Left hindlimb (tissue), 1 donor: ENCODE measurements at regions not wholly inside any gene's neighbourhood (a gene's known extent, or its start where the extent isn't known, plus 50 kb on each side); places are given as distances from the start of the nearest gene placed in this dataset.
"Not testable (repeated sequence)": the region's sequence is repeated elsewhere in the genome, so short reads cannot be mapped to it uniquely, and the experiment has no call there.

Source experiments
- DNase-seq: peaks from one replicate; pipeline ENCODE4 v3.0.0-alpha.2; 2018

DNA sequence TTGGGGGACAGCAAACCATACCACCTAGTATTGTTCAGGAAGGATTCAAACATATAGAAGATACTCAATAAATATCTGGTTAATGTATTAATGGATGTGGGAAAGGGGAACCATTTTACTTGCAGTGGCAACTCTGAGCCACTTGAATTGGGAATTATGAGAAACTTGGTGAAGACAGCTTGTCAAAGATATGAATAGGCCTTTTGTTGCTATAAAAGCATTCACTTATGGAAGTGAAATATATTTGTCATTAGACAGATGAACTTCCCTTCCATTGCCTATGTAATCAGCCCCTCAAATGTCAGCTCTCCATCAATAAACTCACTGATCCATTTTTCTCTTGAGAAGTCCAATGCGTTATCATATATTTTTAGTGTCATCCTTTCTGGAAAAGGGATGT, 56.1 kb downstream of the GPR85 start:
- no peak for DNase-seq

DNA sequence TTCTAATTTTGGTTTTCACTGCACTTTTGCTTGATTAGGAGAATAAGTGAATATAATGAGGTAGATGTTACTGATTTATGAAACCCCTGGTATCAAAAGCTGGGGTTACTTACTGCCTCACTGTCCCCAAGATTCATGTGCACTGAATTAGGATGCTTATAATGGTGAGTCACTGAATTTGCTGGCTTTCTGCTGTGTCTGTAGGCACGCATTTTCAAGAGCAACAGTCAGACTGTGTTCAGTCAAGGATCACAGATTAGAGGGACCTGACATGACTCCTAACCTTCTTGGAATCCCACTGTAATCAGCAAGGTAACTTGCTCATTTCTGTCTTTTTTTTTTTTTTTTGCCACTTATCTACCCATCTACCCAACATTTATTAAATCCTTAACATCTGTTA, 59.7 kb downstream of the GPR85 start:
- DNase-seq, result no peak

DNA sequence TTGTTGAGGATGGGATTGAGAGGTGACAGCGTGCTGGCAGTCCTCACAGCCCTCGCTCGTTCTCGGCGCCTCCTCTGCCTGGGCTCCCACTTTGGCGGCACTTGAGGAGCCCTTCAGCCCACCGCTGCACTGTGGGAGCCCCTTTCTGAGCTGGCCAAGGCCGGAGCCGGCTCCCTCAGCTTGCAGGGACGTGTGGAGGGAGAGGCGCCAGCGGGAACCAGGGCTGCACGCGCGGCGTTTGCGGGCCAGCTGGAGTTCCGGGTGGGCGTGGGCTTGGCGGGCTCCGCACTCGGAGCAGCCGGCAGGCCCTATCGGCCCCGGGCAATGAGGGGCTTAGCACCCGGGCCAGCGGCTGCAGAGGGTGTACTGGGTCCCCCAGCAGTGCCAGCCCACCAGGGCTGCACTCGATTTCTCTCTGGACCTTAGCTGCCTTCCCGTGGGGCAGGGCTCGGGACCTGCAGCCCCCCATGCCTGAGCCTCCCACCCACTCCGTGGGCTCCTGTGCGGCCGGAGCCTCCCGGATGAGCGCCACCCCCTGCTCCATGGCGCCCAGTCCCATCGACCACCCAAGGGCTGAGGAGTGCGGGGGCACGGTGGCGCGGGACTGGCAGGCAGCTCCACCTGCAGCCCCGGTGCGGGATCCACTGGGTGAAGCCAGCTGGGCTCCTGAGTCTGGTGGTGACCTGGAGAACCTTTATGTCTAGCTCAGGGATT, 69.3 kb downstream of the GPR85 start:
- not testable (repeated sequence) for DNase-seq

DNA sequence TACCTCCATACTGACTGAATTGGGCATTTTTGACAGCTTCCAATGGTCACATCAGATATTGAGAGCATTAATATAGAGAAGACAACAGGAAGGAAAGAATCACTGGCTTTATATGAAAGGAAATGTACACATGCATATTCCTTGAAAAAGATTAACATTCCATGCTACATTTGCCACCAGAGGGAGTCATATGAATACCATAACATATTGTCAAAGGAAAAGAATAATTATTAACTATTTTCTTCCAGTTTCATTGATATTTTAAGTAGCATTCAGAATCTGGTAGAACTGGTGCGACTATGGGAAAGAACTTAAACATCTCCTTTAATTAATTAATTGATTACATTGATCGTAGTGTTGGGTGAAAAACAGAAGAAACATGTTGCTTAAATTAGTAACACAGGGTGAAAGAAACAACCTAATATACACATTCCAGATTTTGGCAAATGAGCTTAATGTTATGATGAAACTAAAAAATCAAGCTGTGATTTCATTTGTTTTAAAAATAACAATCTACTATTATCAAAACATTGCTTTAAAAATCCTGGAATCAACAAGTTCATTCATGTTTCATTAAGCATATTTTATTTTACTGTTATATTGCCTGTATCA, 71.5 kb downstream of the GPR85 start:
- no peak for DNase-seq

DNA sequence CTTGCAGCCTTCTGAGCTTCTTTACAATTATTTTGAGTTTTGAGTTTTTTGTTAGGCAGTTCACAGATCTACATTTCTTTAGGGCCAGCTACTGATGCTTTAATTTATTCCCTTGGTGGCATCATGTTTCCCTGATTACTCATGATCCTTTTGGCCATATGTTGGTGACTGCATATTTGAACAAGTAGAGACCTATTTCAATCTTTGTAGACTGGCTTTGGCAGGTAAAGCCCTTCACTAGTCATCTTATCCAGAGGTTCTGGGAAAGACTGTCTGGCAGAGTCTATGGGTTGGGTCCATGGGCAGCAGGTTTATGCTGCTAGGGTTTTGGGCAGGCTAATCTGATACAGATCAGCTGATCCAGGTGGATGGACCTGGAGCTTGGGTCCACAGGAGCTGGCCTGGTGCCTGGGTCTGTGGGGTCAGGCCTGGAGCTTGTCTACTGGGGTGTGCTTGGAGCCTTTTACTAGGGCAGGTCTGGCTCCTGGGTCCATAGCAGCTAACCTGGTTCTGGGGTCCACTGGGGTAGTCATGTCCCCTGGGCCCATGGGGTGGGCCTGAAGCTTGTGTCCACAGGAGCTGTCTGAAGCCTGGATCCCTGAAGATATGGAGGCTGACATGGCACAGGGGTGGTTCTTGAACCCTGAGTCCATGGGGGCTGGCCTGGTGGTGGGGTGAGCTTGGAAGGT, 72.7 kb downstream of the GPR85 start:
- no peak for DNase-seq

DNA sequence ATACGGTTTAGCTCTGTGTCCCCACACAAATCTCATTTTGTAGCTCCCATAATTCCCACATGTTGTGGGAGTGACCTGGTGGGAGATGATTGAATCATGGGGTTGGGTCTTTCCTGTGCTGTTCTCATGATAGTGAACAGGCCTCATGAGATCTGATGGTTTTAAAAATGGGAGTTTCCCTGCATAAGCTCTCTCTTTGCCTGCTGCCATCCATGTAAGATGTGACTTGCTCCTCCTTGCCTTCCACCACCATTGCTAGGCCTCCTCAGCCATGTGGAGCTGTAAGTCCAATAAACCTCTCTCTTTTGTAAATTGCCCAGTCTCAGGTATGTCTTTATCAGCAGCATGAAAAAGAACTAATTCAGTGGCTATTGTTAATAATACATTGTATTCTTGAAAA, 73.8 kb downstream of the GPR85 start:
- DNase-seq, result not testable (repeated sequence)

DNA sequence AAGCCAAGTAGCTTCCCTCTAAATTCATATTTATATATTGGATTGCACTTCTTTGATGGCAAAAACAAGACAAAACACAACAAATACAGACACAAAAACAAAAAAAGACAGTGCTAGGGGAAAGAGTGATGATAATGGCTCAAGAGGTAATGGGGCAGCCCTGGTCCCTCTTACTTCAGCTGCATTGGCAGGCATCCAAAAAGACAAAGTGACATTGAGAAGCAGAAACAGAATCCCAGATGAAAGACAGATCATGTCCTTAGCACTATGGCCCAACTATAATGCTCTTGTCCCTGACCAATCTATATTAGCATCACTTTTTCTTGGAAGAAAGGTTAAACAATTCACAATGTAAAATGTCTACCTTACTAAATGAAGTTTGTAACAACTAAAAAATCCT, 76.2 kb downstream of the GPR85 start:
- DNase-seq, result no peak

DNA sequence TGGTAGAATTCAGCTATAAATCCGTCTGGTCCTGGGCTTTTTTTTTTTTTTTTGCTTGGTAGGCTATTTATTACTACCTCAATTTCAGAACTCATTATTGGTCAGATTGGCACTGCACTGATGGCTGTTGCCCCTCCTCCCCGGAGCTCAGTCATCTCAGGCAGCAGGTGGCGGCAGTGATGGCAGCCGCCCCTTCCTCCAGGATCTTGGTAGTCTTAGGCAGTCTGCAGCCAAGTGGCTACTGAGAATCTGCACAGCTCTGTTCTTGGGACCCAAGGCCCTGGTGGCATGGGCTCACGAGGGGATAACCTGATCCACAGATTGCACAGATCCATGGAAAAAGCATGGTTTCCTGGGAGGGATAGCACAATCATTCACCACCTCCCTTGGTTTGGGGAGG, 77.9 kb downstream of the GPR85 start:
- no peak for DNase-seq

DNA sequence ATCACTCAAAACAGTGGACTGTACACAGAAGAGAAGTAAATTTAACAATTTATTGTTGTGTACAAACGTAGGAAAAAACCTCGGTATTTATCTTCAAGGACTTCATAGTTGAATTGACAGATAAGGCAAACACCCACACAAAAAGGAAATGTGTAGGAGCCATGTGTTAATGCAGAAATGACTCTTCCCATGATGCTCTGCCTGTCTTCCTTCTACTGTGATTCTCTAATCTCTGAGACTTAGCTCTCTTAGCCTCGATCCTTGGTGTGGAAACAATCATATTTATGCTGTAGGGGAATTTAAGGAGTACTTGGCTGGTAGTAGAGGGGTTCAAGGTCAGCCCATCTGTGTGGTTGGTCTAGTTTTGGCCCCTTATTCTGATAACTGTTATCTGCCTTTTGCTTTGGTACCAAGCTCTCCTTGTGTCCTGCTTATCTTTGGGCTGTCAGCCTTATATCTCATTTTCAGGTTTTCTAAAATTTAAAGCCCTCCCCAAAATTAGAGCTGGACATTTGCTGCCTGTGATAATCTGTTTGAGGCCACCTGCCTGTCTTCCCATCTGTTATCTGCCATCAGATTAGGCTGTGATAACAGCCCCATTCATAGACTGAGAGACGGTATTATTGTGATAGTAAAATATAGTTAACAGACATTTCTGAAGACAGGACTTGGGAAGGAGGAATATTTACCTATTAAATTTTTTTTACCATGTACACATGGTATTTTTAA, 81.7 kb downstream of the GPR85 start:
- no peak for DNase-seq

DNA sequence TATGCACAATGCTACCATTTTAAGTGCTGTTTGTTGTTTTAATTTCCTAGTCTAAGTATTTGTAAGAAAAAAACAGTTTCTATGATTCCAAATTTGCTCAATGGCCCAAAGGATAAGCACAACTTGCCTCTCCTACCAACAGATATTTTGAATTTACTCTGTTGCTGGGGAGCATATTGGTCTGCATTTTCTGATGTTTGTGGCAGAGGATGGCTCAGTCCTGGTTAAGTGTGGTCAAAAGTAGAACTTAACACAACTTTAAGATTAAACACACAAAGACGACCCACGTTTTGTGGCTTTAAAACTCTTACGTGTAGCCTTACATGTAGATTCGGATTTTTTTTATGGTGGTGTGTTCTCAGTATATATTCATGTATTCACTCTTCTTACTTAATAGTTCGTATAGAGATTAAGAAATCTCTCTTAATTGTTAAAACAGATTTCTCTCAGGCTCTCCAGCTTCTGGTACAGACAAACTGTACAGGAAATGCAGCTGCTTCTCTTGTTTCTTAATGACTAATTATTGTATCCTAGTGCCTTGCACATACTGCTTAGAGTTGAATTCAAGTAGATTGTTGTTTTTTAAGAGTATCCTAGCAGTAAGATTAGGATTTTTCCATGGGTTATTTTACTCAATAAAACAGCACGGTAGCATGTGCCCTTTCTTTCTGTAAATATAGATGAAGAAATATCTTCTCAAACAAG, 86.2 kb downstream of the GPR85 start:
- DNase-seq, result no peak

DNA sequence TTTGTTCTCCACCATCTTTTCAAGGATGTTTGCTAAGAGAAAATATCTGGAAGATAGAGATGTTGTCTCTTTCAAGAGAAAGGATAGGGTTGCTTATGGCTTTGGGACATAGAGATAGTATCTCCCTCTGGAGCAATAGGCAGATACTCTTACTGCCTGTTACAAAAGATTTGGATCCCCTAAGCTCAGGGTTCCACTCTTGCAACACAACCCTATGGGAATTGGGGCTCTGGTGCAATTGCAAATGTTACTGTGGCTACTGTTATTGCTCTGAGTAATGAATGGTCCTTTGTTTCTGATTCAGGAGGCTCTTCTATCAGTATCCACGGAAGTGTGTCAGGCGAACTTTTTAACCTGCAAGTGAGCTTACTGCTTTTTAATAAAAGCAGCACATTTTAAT, 88.8 kb downstream of the GPR85 start:
- DNase-seq, result no peak

DNA sequence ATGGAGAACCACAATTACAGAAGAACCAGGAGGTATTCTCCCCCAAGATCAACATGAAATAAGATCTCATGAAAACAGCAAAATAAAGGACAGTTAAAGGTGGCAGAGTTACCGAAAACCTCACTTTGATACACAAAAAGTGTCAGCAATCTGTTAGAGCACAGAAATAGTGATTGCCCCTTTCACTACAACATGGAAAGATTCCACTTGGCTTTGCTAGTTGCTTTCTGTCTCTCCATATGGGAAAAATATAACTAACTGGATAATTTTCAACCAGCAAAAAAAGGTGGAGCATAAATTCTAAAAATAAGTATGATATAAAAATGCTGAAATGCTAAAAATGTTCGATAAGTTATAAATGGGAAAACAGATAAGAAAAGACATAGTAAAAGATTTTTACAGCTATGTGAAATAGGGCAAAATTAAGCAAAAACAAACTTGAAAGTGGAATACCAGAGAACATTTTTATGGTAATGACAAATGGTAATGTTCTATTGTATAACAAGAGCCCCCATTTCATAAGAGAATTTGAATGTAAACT, 90.2 kb downstream of the GPR85 start:
- no peak for DNase-seq

DNA sequence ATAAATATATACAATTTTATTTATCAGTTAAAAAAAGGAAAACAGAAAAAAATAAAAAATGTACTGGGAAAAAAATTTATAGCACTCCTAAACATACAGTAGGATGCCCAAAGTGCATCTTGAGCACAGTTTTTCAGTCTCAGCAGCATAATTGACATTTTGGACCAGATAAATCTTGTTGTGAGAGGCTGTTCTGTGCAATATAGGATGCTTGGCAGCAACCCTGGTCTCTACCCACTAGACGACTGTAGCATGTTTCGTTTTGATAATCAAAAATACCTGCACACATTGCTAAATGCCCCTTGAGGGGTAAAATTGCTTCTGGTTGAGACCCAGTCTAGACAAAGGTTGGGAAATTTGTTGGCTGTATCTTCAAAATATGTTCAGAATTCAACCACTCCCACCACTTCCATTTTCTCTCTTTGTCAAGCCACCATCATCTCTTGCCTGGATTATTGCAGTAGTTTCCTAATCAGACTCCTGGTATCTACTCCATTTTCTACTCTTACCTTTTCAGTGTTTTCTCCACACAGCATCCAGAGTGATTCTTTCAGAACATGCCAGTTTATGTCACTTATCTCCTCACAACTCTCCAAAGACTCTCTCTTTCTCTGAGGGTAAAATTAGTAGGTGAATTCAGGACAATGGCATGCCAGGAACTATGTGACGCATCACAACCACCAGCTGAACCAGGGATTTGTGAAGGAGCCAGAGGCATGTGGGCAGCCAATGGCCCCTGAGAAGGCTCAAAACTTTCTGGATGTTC, 91.4 kb downstream of the GPR85 start:
- no peak for DNase-seq

DNA sequence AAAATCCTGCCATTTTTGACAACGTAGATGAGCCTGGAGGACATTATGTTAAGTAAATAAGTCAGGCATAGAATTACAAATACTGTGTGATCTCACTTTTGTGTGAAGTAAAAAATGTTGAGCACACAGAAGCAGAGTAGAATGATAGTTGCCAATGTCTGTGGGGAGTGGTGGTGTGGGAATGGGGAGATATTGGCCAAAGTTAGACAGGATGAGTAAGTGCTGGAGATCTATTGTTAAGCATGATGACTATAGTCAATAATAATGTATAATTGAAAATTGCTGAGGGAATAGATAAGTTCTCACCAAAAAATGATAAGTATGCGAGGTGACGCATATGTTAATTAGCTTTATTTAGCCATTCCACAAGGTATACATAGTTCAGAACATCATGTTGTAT, 92.0 kb downstream of the GPR85 start:
- no peak for DNase-seq

DNA sequence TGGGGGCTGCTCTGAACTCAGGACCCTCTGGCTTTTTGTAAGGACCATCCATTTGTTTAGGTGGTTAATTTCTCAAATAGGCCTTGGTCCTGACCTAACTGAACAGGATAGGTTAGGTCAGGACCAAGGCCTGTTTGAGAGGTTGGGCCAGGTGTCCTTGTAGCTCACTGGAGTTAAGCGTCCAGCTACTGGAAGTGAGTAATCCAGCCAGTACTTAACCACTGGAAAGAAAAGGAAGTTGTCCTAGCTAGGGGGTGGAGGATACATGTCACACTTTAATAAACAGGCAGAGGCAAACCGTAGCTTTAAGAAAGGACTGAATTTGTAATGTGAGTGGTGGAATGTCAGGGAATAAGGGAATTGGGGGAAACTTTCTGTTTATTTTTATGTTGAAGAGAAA, 96.0 kb downstream of the GPR85 start:
- DNase-seq, result no peak

DNA sequence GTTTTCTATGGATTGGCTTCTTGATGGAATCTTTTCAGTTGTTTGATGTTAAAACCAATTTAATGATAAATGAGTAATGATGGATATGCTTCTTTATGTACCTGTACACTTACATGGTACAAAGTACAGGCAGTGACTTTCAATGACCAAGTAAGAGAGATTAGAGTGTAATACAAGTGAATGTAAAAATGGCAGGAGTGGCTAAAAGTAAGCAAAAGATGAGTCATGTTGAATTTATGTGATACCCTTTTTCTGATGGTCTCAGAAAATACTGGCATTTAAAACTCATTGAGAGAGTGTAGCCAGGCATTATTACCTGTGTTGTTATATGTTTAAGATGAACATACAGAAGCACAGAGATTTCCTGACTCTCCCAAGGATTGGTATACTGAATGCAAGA, 97.1 kb downstream of the GPR85 start:
- no peak for DNase-seq

DNA sequence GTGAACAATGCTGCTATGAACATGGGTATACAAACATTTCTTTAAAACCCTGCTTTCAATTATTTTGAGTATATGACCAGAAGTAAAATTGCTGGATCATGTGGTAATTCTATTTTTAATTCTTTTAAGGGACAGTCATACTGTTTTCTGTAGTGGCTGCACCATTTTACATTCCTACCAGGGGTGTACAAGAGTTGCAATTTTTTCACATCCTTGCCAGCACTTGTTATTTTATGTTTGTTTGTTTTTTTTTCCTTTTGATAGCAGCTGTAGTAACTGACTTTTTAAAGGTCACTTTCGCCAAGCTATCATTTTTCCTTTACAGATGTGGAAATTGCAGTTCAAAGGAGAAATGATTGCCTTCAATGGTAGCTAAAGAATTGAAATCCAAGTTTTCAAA, 99.5 kb downstream of the GPR85 start:
- DNase-seq, result no peak

DNA sequence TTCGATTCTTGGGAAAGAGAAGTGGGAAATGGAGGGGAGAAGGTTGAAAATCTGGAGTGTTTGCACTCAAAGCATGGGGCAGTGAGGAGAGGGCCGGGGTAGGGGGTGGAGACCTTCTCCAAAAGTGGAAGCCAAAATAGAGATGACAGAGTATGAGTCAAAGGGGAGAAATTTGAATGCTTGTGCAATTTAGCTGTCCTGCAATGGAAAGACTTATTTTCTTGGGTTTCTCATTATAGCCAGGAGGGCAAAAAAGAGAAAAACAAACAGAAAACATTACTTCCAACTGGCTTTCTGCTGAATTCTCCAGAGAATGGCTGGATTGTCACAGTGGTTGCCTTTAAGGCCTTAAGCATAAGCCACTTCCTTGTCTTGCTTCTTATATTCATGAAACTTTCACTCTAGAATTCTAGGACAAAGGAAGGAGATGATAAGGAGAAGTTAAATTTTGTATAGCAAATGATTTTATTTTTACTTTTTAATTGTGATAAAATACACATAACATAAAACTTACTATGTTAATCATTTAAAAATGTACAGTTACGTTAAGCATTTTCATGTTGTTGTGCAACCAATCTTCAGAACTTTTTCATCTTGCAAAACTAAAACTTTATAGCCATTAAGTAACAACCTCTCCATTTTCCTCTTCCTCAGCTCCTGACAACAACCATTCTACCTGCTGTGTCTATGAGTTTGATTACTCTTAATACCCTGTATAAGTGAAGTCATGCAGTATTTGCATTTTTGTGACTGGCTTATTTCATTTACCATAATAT, 100.2 kb downstream of the GPR85 start:
- no peak for DNase-seq

DNA sequence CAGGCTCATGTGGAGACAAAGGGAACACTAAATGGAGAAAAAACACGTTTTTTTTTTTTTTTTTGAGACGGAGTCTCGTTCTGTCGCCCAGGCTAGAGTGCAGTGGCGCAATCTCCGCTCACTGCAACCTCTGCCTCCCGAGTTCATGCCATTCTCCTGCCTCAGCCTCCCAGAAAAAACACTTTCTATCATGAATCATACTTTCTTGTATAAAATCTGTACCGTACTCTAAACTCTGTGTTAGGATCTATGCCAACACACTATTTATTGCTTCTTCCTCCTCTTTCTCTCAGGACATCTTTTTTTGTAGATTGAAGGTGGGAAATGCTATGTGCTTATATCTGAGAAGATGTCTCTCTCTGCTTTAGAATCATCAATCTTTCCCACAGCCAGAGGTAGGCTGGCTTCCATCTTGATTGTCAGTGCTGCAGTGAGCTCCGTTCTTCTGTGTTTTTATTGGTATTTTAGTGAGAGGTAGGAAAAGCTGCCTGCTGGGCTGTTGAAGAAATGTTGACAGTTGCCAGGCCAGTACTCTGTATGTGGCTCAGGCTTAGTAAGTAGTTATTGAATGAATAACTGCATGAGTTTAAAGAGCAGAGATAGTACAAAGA, 101.1 kb downstream of the GPR85 start:
- no peak for DNase-seq

DNA sequence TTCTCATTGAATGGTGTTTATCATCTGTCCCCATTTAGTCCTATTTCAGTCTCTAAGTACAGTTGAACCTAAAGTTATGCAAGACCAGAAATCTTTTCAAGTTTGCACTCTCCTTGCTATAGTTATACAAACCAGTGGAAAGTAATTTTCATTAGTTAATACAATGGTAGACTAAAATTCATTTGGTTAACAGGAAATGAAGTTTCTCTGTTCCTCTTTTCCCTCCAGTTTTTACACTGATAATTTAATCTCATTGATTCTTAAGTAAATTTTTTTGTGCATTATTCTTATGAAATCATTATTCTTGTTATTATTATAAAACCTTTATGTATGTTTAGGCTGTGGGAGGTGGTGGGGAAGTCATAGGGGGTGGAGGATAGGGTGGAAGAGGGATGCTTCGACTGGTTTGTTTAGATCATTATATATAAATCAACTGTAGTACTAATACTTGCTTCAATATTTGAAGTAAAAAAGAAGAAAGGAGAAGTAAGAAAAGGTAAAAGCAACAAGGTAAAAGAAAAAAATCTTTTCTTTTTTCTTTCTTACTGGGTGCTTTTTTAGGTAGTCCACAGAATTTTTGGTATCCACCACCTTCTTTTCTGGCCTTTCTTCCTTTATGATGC, 104.1 kb downstream of the GPR85 start:
- DNase-seq, result no peak
